ENCODE measurements at regions not wholly inside any gene's neighbourhood (a gene's known extent, or its start where the extent isn't known, plus 50 kb on each side); places are given as distances from the start of the nearest gene placed in this dataset.

DNA sequence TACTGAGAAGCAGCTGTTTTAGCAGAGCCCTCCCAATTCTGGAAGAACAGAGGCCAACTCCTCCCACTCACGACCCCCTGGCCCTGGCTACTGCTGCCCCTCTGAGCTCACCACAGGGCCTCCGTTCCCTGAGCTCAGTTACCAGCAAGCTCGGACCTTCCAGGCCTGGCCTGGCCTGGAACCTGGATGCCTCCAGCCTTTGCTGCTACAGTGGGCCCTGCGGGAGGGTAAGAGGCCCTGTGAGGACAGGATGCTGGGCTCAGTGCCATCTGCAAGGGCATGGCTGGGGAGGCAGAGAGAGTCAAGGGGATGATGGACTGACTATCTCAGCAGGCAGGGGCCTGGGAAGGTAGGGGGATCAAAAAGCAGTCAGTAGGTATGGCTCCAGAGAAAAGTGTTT lies 209.9 kb upstream of the NCAM1 start:
- TF ChIP-seq POLR2A (IDR thresholded peaks at IDR 0.05) = no peak
- TF ChIP-seq, protein P1, sequence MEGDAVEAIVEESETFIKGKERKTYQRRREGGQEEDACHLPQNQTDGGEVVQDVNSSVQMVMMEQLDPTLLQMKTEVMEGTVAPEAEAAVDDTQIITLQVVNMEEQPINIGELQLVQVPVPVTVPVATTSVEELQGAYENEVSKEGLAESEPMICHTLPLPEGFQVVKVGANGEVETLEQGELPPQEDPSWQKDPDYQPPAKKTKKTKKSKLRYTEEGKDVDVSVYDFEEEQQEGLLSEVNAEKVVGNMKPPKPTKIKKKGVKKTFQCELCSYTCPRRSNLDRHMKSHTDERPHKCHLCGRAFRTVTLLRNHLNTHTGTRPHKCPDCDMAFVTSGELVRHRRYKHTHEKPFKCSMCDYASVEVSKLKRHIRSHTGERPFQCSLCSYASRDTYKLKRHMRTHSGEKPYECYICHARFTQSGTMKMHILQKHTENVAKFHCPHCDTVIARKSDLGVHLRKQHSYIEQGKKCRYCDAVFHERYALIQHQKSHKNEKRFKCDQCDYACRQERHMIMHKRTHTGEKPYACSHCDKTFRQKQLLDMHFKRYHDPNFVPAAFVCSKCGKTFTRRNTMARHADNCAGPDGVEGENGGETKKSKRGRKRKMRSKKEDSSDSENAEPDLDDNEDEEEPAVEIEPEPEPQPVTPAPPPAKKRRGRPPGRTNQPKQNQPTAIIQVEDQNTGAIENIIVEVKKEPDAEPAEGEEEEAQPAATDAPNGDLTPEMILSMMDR (IDR thresholded peaks at IDR 0.05) = no peak
